Fibroblast of peridontal ligament (primary cell): ENCODE measurements at regions not wholly inside any gene's neighbourhood (a gene's known extent, or its start where the extent isn't known, plus 50 kb on each side); places are given as distances from the start of the nearest gene placed in this dataset.

Experiments used
- DNase-seq: peaks from one replicate; pipeline ENCODE4 v3.0.0-alpha.2; 2010; ENCODE audit errors: extremely low read depth

DNA sequence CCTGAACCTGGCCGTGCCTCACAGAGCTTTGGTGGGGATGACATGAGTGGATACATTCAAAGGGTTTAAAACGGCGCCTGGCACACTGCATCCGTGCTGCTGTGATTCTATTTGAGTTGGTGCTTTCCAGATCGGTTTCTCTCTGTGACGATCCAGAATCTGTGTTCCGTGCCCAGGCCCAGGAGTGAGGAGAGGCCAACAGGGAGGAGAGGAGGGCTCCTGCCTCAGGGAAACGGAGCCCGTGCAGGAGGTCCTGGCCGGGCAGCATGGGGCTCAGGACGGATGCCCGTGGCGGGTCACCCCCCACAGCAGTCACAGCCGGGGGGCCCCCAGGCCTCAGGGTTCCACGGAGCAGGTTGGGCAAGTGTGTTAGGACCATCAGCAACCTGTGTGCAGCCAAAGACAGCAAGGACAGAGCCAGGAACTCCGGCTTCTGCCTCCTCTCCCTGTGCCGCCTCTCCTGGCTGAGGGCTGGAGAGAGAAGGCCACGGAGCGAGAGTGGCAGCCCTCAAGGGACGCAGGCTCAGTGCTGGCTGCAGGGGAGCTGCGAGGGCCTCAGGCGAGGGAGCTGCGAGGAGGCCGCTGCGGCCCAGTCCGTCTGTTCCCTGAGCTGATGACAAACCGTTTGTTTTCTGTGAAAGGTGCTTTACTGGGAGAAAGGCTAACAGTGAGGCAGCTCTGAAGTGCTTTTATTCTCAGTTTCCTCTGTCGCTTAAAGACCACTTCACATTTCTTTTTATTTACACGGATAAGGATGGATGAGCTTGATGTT, 99.3 kb downstream of the METRNL start:
- no peak for DNase-seq

DNA sequence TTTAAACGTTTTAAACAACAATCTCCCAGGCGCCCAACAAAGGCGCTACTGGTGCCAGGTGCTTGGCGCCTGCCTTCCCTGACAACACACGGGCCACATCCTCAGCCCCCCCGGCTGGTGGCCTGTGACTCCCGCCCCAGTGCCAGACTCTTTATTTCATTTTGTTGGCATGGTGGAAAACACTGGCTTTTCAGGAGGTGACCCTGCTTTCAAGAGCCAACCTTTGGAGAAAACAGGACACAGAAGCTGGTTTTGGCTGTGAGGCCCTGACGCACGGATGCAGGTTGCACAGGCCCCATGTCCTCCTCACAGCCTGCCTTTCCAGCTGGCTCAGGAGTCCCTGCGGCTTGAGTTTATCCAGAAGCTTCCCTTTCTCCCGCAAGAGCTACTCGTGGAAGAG, 100.0 kb downstream of the METRNL start:
- no peak for DNase-seq

DNA sequence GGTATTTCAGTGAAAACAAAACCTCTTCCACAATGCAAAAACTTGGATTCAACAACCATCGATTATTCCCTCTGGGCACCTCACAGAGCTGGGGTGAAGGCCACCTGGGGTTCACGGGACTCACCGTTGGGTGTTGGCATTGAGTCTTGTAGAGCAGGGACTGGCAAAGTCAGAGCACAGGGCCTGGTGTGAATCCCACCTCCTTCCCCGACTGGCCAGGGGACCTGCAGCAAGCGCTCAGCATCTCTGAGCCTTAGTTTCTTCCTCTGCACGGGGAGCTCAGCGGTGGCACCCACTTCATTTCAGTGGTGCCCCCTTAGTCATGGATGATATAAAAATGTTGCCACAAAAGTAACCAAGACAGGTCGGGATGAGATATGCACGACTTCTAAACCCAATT, 100.4 kb downstream of the METRNL start:
- no peak for DNase-seq

GRCh38 chr17:83180264-83180995, 101.0 kb downstream of the METRNL start:
- no peak for DNase-seq

DNA sequence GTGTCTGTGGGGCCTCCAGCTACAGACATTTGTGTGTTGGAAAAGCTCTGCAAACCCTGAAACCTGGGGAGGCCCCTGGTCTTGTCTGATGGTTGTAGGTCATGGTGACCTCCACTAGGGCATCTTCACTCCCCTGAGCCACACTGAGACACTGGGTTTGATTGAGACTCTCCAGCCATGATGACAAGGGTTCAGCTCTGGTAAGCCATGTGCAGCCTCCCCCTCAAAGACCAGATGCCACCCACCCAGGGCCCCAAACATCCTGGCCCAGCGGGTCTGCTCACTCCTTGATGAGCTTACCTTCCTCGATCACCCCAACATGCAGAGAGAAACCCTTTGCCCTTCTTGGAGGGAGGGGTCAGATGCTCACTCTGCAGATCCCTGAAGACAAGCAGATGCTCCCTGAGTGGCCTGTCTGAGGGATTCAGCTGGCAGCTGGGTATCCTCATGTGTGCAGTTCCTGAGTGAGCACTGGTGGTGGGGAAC, 101.6 kb downstream of the METRNL start:
- no peak for DNase-seq

- DNase-seq = no peak
These were observed 102.7 kb downstream of the METRNL start for GRCh38 chr17:83181991-83182619.

DNA sequence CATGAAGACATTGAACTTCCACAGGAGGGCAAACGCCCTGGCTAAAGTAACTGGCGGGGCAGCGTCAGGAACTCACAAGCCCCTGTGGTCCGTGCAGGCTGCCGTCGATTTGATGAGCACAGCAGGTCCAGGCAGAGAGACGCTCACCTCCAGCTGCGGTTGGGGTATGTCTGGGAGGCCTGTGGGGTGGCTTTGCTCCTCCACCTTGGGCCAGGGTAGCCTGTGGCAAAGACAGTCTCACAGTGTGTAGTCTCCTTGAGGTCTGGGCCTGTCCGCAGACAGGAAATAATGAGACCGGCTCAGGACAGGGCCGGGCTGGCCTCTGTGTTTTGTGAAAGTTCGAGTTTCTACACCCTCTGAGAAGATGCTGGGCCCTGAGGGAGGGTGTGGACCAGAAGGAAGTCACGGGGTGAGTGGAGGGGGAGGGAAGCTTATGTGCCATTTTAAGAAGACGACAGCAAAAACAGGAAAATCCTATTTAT, 103.3 kb downstream of the METRNL start:
- no peak for DNase-seq

DNA sequence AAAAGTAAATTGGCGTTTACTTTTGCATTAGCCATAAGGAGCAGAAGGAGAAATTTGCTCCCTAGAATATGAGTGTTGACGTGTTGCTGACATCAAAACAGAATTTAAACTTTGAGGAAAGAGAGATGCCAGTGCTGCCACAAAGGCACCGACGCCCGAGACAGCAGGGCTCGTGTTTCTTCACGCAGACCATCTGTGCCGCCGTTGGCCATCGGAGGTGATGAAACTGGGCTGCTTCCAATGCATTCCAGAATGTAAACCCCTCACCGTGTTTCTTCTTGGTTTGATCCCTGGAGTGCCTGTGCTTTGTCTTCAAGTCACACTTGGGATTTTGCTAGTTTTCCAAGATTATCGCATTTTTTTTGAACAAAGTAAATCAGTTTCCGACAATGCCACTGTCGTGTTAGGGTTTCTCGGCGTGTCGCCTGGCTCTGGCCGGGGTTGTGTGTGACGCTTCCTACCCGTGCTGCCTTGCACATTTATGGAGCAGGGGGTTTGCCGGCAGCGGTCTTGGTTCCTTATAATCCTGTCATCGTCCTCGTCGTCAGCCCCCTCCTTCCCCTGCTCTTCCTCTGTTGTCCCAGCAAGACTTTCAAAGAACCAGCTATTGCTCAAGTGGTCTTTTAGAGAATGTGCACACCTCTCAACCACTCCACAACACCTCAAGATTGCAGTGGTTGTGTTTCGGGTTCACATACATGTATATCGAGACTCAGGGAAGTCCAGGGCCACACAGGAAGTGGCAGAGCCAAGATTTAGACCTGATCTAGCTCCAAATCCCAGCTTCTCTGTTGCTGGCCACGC, 103.9 kb downstream of the METRNL start:
- DNase-seq = no peak

DNA sequence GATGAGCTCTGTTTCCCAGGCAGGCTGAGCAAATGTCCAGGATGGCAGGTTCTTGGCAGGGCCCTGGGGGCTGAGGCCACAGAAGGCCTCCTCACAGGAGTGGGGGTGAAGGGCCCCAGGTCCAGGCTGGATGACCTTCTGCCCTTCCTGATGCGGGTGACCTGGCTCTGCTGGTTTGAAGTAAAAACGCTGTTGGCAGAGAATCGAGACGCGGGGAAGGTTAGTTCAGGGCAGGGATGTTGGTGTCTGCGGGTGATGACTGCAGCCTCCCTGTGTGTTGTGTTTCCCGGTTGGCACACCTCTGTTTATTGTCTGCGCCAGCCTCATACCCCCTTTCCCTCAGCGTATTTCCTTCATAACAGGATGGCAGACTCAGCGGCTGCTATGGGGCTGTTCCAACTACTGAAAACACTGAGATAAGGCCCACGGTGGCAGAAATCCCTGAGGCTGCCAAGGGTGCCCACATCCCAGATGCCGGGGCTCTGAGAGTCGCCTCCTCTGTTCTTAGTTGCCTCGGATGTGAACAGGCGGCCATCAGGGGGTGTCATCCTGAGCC, 104.6 kb downstream of the METRNL start:
- DNase-seq = no peak

- DNase-seq = no peak
These were observed 105.9 kb downstream of the METRNL start for GRCh38 chr17:83185023-83186002.

DNA sequence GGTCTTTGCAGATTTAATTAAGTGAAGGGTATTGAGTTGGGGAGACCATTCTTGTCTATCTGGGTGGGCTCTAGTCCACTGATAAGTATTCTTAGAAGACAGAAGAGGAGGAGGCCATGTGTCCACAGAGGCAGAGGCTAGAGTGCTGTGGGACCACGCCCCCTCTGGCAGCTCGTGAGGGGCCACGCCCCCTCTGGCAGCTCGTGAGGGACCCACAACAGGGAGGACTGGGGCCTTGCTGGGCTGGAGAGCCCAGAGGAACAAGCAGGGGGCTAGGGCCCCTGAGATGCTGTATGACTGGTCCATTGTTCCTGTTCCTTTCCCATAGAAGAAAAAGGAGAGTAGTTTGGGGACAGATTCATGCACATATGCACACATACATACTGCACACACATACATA, 106.8 kb downstream of the METRNL start:
- no peak for DNase-seq

- DNase-seq = no peak
These were observed 107.5 kb downstream of the METRNL start for GRCh38 chr17:83186751-83187421.

DNA sequence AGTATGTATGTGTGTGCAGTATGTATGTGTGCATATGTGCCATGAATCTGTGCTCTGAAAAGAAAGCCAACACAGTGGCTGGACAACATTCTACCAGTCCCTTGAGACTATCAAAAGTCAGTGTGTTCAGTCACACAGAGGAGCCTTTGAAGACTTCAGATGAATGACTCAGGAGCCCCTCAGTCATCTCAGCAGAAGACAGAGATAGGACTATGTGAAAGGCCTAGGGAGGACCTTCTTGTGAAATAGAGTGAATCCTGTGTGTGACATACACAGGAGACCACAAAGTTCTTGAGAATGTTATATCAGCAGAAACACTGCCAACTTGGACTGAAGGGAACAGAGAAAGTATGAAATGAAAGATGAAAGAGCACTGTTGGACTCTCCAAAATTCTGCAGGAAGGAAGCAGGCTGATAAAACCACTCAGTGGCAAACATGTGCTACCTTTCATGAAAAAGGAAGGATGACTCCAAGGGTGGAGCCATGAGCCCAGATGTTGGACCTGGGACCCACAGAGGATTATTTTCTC, 108.4 kb downstream of the METRNL start:
- DNase-seq = no peak

DNA sequence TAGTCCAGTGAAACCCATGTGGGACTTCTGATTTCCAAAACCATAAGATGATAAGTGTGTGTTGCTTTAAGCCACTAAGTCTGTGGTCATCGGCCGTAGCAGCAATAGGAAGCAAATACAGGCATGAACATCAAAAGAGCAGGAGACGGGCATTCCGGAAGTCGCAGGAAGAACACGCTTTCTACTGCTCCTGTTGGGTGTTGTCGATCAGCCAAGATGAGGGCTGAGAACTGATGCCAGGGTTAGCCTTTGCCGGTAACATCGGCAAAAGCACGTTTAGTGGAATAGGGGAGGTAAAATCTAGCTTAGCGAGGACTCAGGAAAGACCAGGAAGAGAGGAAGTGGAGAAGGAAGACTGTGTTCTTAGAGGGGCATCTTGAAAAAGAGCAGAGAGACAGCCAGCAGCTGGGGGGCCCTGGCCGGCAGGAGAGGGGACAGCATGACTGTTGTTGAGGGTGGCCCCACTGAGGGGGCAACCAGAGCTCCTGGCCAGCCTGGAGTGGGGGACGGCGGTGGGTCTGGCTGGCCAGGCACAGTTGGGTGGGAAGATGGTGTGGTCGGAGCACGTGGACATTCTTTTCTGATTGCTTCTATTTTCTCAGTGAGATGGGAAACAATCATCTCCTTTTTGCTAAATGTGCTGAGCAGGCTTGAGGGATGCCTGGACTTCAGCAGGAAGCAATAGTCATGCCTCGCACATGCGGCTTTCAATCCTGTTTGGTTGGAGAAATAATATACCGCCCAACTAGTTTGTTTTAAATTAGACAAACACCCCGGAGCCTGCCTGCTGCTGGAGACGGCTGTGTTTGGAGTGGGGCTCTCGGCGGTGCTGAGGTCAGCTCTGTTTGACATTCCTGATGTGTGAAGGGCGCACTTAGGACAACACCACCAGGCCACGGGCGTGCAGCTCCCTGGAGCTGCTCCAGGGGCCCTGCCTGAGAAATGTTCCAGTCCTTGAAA, 109.9 kb downstream of the METRNL start:
- peak; percentile 87 for DNase-seq

DNA sequence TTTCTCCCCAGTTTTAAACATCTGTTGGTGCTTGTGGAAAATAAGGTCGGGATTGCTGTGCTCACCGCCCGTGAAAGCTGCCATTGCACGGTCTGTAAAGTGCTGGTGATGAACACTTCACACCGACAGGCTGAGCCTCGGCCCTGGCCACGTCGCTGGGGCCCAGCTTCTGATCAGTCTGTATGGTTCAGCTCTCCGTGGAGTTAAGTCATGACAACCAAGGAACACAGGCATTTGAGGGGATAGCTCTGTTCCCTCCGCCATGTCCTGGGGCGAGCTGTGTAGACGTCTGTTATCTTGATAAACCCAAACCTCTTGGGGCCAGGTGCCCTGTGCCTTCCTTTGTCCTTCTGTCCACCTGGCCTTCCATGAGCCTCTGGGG, 110.6 kb downstream of the METRNL start:
- no peak for DNase-seq

- no peak for DNase-seq
These were observed 111.4 kb downstream of the METRNL start for GRCh38 chr17:83190601-83191387.

DNA sequence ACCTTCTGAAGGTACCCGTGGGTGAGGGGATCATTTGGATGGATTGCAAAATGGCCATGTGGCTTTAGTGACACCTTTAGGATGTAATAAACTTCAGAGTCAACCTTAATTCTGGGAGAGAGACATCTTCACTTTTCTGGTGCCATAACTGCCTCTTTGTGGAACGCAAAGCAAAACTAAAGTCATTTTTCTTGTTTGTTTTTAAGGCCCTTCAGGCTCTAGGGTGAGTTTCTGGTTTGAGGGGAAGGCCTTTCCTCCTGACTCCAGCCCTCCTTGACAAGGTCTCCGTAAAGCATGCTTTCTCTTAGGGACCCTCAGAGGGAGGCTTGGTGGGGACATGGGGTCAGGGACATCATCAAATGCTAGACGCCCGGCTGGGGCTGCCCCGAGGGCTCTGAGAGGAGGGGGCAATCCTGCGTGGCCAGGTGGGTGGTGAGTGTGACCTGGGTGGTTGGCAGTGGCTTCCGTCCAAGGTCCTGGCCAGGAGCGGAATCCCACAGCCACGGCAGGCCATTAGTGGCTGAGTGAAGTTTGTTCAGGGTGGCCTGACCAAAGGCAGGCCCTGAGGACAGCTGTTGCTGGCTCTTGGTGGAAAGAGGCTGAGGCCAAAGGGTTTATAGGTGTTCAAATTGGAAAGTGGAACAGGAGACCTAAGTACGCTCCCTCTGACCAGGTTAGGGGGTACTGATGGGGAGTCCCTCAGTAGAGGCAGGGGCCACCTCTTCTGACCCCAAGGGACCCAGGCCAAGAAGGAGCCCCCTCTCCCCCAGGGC, 112.2 kb downstream of the METRNL start:
- DNase-seq = no peak
